ENCODE measurements at regions not wholly inside any gene's neighbourhood (a gene's known extent, or its start where the extent isn't known, plus 50 kb on each side); places are given as distances from the start of the nearest gene placed in this dataset.

DNA sequence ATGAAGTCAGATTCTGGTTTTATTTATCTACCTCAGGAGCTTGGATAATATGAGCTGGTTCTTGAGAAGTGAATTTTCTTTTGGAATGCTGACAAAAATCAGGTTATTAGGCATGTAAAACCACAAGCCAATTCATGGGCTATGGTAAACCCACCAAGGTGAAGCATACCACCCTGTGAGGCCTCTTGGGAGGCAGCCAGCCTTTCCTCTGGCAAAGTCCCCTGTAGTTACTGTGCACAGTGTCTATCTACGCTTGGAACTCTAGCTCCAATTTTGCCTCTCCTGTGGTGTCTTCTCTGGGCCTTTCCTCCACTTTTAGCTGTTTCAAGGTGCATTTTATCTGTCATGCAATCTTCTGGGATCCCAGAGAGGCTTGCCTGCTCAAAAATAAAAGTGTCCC, 242.7 kb upstream of the ZSWIM2 start:
- H3K4me3 ChIP-seq (replicated peaks; ENCODE audit: insufficient read depth, low read length) = no peak overlapping the region
- no peak for TF ChIP-seq CTCF (IDR thresholded peaks at IDR 0.05; ENCODE audit: insufficient read depth, low read length)
- no peak for TF ChIP-seq GABPA (IDR thresholded peaks at IDR 0.05; ENCODE audit: low read depth)
- no peak for TF ChIP-seq SPI1 (IDR thresholded peaks at IDR 0.05; ENCODE audit: borderline replicate concordance, low read depth)
- TF ChIP-seq POLR2AphosphoS5 (IDR thresholded peaks at IDR 0.05; ENCODE audit: low read depth) = no peak
- TF ChIP-seq, protein P1, sequence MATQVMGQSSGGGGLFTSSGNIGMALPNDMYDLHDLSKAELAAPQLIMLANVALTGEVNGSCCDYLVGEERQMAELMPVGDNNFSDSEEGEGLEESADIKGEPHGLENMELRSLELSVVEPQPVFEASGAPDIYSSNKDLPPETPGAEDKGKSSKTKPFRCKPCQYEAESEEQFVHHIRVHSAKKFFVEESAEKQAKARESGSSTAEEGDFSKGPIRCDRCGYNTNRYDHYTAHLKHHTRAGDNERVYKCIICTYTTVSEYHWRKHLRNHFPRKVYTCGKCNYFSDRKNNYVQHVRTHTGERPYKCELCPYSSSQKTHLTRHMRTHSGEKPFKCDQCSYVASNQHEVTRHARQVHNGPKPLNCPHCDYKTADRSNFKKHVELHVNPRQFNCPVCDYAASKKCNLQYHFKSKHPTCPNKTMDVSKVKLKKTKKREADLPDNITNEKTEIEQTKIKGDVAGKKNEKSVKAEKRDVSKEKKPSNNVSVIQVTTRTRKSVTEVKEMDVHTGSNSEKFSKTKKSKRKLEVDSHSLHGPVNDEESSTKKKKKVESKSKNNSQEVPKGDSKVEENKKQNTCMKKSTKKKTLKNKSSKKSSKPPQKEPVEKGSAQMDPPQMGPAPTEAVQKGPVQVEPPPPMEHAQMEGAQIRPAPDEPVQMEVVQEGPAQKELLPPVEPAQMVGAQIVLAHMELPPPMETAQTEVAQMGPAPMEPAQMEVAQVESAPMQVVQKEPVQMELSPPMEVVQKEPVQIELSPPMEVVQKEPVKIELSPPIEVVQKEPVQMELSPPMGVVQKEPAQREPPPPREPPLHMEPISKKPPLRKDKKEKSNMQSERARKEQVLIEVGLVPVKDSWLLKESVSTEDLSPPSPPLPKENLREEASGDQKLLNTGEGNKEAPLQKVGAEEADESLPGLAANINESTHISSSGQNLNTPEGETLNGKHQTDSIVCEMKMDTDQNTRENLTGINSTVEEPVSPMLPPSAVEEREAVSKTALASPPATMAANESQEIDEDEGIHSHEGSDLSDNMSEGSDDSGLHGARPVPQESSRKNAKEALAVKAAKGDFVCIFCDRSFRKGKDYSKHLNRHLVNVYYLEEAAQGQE (IDR thresholded peaks at IDR 0.05; ENCODE audit: insufficient replicate concordance, low read depth) = no peak
- H3K27ac ChIP-seq (replicated peaks) = no peak overlapping the region
- H3K27me3 ChIP-seq (ENCODE audit: insufficient read depth, poor library complexity, severe bottlenecking) = no peaks in the 10 kb centered on the region
- no peak for DNase-seq (ENCODE audit: low read depth in 1 of 2, low spot score in 1 of 2)

- no peaks in the 10 kb centered on the region for H3K27me3 ChIP-seq (ENCODE audit: insufficient read depth, poor library complexity, severe bottlenecking)
- no peak overlapping the region for H3K27ac ChIP-seq (replicated peaks)
- H3K4me3 ChIP-seq (replicated peaks; ENCODE audit: insufficient read depth, low read length) = no peak overlapping the region
- DNase-seq (ENCODE audit: low read depth in 1 of 2, low spot score in 1 of 2) = no peak
- no peak for TF ChIP-seq POLR2AphosphoS5 (IDR thresholded peaks at IDR 0.05; ENCODE audit: low read depth)
- no peak for TF ChIP-seq GABPA (IDR thresholded peaks at IDR 0.05; ENCODE audit: low read depth)
- TF ChIP-seq, protein P1 (IDR thresholded peaks at IDR 0.05; ENCODE audit: insufficient replicate concordance, low read depth) = no peak
- TF ChIP-seq CTCF (IDR thresholded peaks at IDR 0.05; ENCODE audit: insufficient read depth, low read length) = no peak
- no peak for TF ChIP-seq SPI1 (IDR thresholded peaks at IDR 0.05; ENCODE audit: borderline replicate concordance, low read depth)
Observed at GRCh38 chr2:187084524-187084923, 235.6 kb upstream of the ZSWIM2 start.

- no peak for DNase-seq (ENCODE audit: low read depth in 1 of 2, low spot score in 1 of 2)
- no peak overlapping the region for H3K27ac ChIP-seq (replicated peaks)
- H3K27me3 ChIP-seq (ENCODE audit: insufficient read depth, poor library complexity, severe bottlenecking) = no peaks in the 10 kb centered on the region
- H3K4me3 ChIP-seq (replicated peaks; ENCODE audit: insufficient read depth, low read length) = no peak overlapping the region
- TF ChIP-seq GABPA (IDR thresholded peaks at IDR 0.05; ENCODE audit: low read depth) (no peak), POLR2AphosphoS5 (IDR thresholded peaks at IDR 0.05; ENCODE audit: low read depth) (no peak)
Observed at GRCh38 chr2:187081461-187081860, 232.5 kb upstream of the ZSWIM2 start.

- H3K4me3 ChIP-seq (replicated peaks; ENCODE audit: insufficient read depth, low read length) = no peak overlapping the region
- no peak for DNase-seq (ENCODE audit: low read depth in 1 of 2, low spot score in 1 of 2)
- TF ChIP-seq CTCF (IDR thresholded peaks at IDR 0.05; ENCODE audit: insufficient read depth, low read length) (no peak), GABPA (IDR thresholded peaks at IDR 0.05; ENCODE audit: low read depth) (no peak), POLR2AphosphoS5 (IDR thresholded peaks at IDR 0.05; ENCODE audit: low read depth) (no peak), SPI1 (IDR thresholded peaks at IDR 0.05; ENCODE audit: borderline replicate concordance, low read depth) (no peak)
- TF ChIP-seq, protein P1 (IDR thresholded peaks at IDR 0.05; ENCODE audit: insufficient replicate concordance, low read depth) = no peak
- H3K27me3 ChIP-seq (ENCODE audit: insufficient read depth, poor library complexity, severe bottlenecking) = no peaks in the 10 kb centered on the region
- H3K27ac ChIP-seq (replicated peaks) = no peak overlapping the region
Observed at GRCh38 chr2:187079901-187080300, 230.9 kb upstream of the ZSWIM2 start.
